Astrocyte (in vitro differentiated cells and primary cell): ENCODE measurements at regions not wholly inside any gene's neighbourhood (a gene's known extent, or its start where the extent isn't known, plus 50 kb on each side); places are given as distances from the start of the nearest gene placed in this dataset.

Source experiments
- DNase-seq: peaks from one replicate; pipeline ENCODE4 v3.0.0-alpha.2; 2010; ENCODE audit warnings: low read depth
- FAIRE-seq: peaks from 2 replicates; lab custom pipeline; 2011; peaks lifted over from hg19 to GRCh38; lab: Jason Lieb, UNC
- H2AFZ ChIP-seq: 2 replicates; pipeline ENCODE4 v1.6.0; 2012; ENCODE audit warnings: low read depth, low read length, inconsistent platforms
- H3K27ac ChIP-seq: 2 replicates; pipeline ENCODE4 v1.5.1; 2011; ENCODE audit warnings: low read depth, low read length, inconsistent platforms
- H3K27me3 ChIP-seq: 2 replicates; pipeline ENCODE4 v1.6.0; 2011; ENCODE audit warnings: low read length, inconsistent platforms; ENCODE audit not compliant: insufficient read depth
- H3K36me3 ChIP-seq: 2 replicates; pipeline ENCODE4 v1.5.1; 2011; ENCODE audit warnings: low read length, inconsistent platforms; ENCODE audit not compliant: insufficient read depth
- H3K4me1 ChIP-seq: 2 replicates; pipeline ENCODE4 v1.5.1; 2011; ENCODE audit warnings: low read length, inconsistent platforms; ENCODE audit not compliant: insufficient read depth
- H3K4me2 ChIP-seq: 2 replicates; pipeline ENCODE4 v1.6.0; 2012; ENCODE audit warnings: low read length, inconsistent platforms
- H3K4me3 ChIP-seq: 2 replicates; pipeline ENCODE4 v1.5.1; 2011; ENCODE audit warnings: low read depth, mild to moderate bottlenecking, low read length, inconsistent platforms; ENCODE audit not compliant: insufficient read depth
- H3K79me2 ChIP-seq: 2 replicates; pipeline ENCODE4 v1.6.0; 2012; ENCODE audit warnings: mild to moderate bottlenecking, low read length, inconsistent platforms; ENCODE audit not compliant: insufficient read depth
- H3K9ac ChIP-seq: 2 replicates; pipeline ENCODE4 v1.6.0; 2012; ENCODE audit warnings: mild to moderate bottlenecking, low read length, inconsistent platforms
- H3K9me3 ChIP-seq: 2 replicates; pipeline ENCODE4 v1.5.1; 2012; ENCODE audit warnings: low read depth, mild to moderate bottlenecking, low read length, inconsistent platforms; ENCODE audit not compliant: insufficient read depth
- H4K20me1 ChIP-seq: 2 replicates; pipeline ENCODE4 v1.6.0; 2012; ENCODE audit warnings: low read length, inconsistent platforms; ENCODE audit not compliant: insufficient read depth
- H3K27ac Mint-ChIP-seq: one replicate; pipeline ENCODE4 v1.8.0; 2021; ENCODE audit warnings: mild to moderate bottlenecking, mixed read lengths; ENCODE audit not compliant: unreplicated experiment
- H3K27me3 Mint-ChIP-seq: one replicate; pipeline ENCODE4 v1.8.0; 2021; ENCODE audit warnings: low read depth, mixed read lengths; ENCODE audit not compliant: unreplicated experiment
- H3K36me3 Mint-ChIP-seq: one replicate; pipeline ENCODE4 v1.8.0; 2021; ENCODE audit warnings: low read depth, mixed read lengths; ENCODE audit not compliant: unreplicated experiment
- H3K4me1 Mint-ChIP-seq: one replicate; pipeline ENCODE4 v1.8.0; 2021; ENCODE audit warnings: low read depth, mixed read lengths; ENCODE audit not compliant: unreplicated experiment
- H3K4me3 Mint-ChIP-seq: one replicate; pipeline ENCODE4 v1.8.0; 2021; ENCODE audit warnings: mild to moderate bottlenecking, moderate library complexity, mixed read lengths; ENCODE audit not compliant: unreplicated experiment
- H3K9me3 Mint-ChIP-seq: one replicate; pipeline ENCODE4 v1.8.0; 2021; ENCODE audit warnings: mild to moderate bottlenecking, mixed read lengths; ENCODE audit not compliant: unreplicated experiment
- EZH2 ChIP-seq: IDR thresholded peaks from 2 replicates; pipeline ENCODE4 v1.6.1; 2012; ENCODE audit warnings: mild to moderate bottlenecking, low read length, inconsistent platforms; ENCODE audit not compliant: insufficient read depth
- TF ChIP-seq, protein P1 (sequence below): IDR thresholded peaks from 2 replicates; pipeline ENCODE4 v1.5.1; 2011; ENCODE audit warnings: low read depth, mild to moderate bottlenecking, inconsistent platforms, low read length, moderate library complexity; ENCODE audit not compliant: insufficient read depth

DNA sequence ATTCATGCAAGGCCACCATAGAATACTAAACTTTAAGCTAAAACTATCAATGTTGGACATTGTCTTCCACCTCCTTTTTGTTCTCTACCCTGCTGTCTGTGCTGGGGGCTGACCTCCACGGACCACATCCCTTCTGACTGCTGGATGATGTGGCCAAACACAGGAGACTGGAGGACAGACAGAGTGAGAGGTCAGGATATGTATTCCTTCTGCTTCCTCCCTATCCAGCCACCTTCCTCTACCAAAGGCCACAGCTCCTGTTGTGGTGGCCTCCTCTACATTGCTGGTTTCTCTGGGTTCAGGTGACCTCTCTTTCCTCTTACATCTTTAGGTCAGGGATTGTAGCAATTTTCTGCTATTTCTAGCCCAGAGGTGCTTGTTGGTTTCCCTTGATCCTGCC lies 148.1 kb downstream of the ACTBL2 start:
- H3K36me3 Mint-ChIP-seq: no peaks in the 10 kb centered on the region
- H2AFZ ChIP-seq: peak overlapping the region; percentile 28
- H3K9ac ChIP-seq: no peak overlapping the region

DNA sequence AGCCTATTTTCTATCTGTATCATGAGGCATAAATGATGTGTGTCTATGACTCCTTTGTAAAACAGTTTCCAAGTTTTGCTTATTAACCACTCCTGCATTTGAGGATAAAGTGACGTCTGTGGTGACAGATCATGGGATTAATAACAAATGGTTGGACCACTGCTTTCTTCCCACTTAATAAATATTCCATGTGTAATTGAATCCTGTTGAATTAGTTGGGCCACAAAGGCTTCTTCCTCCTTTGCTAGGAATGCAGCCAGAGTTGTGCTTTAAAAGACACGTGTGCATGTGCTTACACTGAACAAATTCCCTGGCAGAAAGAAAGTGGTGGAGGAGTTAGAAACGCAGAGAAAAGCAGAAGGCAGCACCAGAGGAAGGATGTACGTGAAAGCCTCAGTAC lies 150.2 kb downstream of the ACTBL2 start:
- H3K27ac ChIP-seq: no peak overlapping the region
- no peaks in the 10 kb centered on the region for H3K36me3 Mint-ChIP-seq
- peak overlapping the region; percentile 16 for H2AFZ ChIP-seq
- no peak for TF ChIP-seq EZH2
- TF ChIP-seq, protein P1, sequence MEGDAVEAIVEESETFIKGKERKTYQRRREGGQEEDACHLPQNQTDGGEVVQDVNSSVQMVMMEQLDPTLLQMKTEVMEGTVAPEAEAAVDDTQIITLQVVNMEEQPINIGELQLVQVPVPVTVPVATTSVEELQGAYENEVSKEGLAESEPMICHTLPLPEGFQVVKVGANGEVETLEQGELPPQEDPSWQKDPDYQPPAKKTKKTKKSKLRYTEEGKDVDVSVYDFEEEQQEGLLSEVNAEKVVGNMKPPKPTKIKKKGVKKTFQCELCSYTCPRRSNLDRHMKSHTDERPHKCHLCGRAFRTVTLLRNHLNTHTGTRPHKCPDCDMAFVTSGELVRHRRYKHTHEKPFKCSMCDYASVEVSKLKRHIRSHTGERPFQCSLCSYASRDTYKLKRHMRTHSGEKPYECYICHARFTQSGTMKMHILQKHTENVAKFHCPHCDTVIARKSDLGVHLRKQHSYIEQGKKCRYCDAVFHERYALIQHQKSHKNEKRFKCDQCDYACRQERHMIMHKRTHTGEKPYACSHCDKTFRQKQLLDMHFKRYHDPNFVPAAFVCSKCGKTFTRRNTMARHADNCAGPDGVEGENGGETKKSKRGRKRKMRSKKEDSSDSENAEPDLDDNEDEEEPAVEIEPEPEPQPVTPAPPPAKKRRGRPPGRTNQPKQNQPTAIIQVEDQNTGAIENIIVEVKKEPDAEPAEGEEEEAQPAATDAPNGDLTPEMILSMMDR: no peak
- no peaks in the 10 kb centered on the region for H3K36me3 ChIP-seq
- peaks cover 4% of the 10 kb centered on the region for H3K27me3 Mint-ChIP-seq
- H3K9me3 Mint-ChIP-seq: peaks cover 6% of the 10 kb centered on the region
- H3K9me3 ChIP-seq: no peaks in the 10 kb centered on the region
- no peaks in the 10 kb centered on the region for H3K79me2 ChIP-seq
- no peaks in the 10 kb centered on the region for H4K20me1 ChIP-seq
- H3K4me1 ChIP-seq: peaks cover 17% of the 10 kb centered on the region
- no peak overlapping the region for H3K4me3 Mint-ChIP-seq
- no peaks in the 10 kb centered on the region for H3K27me3 ChIP-seq
- H3K27ac Mint-ChIP-seq: no peak overlapping the region
- H3K4me2 ChIP-seq: no peak overlapping the region
- no peak for FAIRE-seq
- no peak overlapping the region for H3K4me3 ChIP-seq
- no peak overlapping the region for H3K9ac ChIP-seq
- DNase-seq: peak; percentile 60
- H3K4me1 Mint-ChIP-seq: peaks cover 5% of the 10 kb centered on the region

More for the DNA sequence above, 148.1 kb downstream of the ACTBL2 start:
- peaks cover 4% of the 10 kb centered on the region for H3K27me3 Mint-ChIP-seq
- no peaks in the 10 kb centered on the region for H3K9me3 ChIP-seq
- H3K9me3 Mint-ChIP-seq: peaks cover 6% of the 10 kb centered on the region
- H3K4me3 ChIP-seq: no peak overlapping the region
- H3K79me2 ChIP-seq: no peaks in the 10 kb centered on the region
- peak overlapping the region; percentile 6 for H3K27ac ChIP-seq
- H3K4me1 Mint-ChIP-seq: no peaks in the 10 kb centered on the region
- TF ChIP-seq, protein P1: no peak
- no peak for TF ChIP-seq EZH2
- no peak for DNase-seq
- no peaks in the 10 kb centered on the region for H3K36me3 ChIP-seq
- H3K4me1 ChIP-seq: peaks cover 13% of the 10 kb centered on the region
- H4K20me1 ChIP-seq: no peaks in the 10 kb centered on the region
- no peaks in the 10 kb centered on the region for H3K27me3 ChIP-seq
- no peak overlapping the region for H3K27ac Mint-ChIP-seq
- H3K4me2 ChIP-seq: peak overlapping the region; percentile 2
- no peak overlapping the region for H3K4me3 Mint-ChIP-seq
- FAIRE-seq: no peak

DNA sequence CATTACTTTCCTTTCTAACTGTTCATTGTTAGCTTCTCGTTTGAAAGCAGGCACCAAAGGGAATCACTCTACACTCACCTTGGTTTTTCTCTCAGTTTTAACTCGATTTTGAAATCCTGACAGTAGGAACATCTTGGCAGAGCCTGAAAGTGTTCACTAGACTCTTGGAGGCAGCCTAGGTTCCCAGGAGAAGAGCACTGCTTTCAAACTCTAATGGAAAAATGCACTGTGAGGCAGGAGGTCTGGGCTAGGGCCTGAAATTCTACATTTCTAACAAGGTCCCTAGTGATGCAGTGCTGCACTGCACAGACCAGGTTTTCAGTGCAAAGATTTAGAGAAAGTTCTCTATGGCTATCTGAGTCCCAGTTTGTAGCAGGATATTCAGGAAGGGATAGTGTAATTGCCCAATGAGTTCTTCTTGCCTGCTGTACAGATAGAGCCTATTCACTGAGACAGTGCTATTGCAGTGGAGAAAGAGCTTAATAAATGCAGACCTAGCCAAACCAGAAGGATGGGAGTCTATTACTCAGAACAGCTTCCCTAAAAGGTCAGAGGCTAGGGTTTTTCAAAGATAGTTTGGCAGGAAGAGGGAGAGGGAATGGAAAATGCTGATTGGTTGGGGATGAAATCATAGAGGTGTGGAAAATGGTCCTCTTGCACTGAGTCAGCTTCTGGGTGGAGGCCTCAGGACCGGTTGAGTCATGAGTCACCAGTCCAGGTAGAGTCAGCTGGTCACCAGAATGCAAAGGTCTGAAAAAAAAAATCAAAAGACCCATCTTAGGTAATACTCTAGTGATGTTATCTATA lies 153.9 kb downstream of the GPBP1 start:
- H3K27ac Mint-ChIP-seq: no peak overlapping the region
- Histone ChIP-seq H3K4me1 (peaks cover 4% of the 10 kb centered on the region), H3K4me2 (no peak overlapping the region), H3K9me3 (no peaks in the 10 kb centered on the region), H3K36me3 (no peaks in the 10 kb centered on the region), H3K79me2 (no peaks in the 10 kb centered on the region), H3K4me3 (no peak overlapping the region), H3K27ac (no peak overlapping the region), H2AFZ (peak overlapping the region; percentile 2), H4K20me1 (no peaks in the 10 kb centered on the region), H3K9ac (no peak overlapping the region), H3K27me3 (no peaks in the 10 kb centered on the region)
- H3K9me3 Mint-ChIP-seq: peaks cover 6% of the 10 kb centered on the region
- H3K4me1 Mint-ChIP-seq: peaks cover 5% of the 10 kb centered on the region
- H3K27me3 Mint-ChIP-seq: peaks cover 4% of the 10 kb centered on the region
- no peaks in the 10 kb centered on the region for H3K36me3 Mint-ChIP-seq
- no peak for DNase-seq
- H3K4me3 Mint-ChIP-seq: no peak overlapping the region
- no peak for FAIRE-seq
- no peak for TF ChIP-seq EZH2
- TF ChIP-seq, protein P1: no peak
